Osteocyte (in vitro differentiated cells): ENCODE measurements at regions not wholly inside any gene's neighbourhood (a gene's known extent, or its start where the extent isn't known, plus 50 kb on each side); places are given as distances from the start of the nearest gene placed in this dataset.
"Not testable (repeated sequence)": the region's sequence is repeated elsewhere in the genome, so short reads cannot be mapped to it uniquely, and the experiment has no call there.

Source experiments
- DNase-seq: peaks from one replicate; pipeline ENCODE4 v3.0.0; 2021; ENCODE audit warnings: mixed read lengths; ENCODE audit not compliant: unreplicated experiment; ENCODE audit errors: extremely low spot score
- H3K27ac Mint-ChIP-seq: one replicate; pipeline ENCODE4 v1.8.0; 2021; ENCODE audit warnings: mild to moderate bottlenecking, mixed read lengths; ENCODE audit not compliant: unreplicated experiment
- H3K27me3 Mint-ChIP-seq: one replicate; pipeline ENCODE4 v1.8.0; 2021; ENCODE audit warnings: mixed read lengths; ENCODE audit not compliant: unreplicated experiment
- H3K36me3 Mint-ChIP-seq: one replicate; pipeline ENCODE4 v1.8.0; 2021; ENCODE audit warnings: mixed read lengths; ENCODE audit not compliant: unreplicated experiment
- H3K4me1 Mint-ChIP-seq: one replicate; pipeline ENCODE4 v1.8.0; 2021; ENCODE audit warnings: mixed read lengths; ENCODE audit not compliant: unreplicated experiment
- H3K4me3 Mint-ChIP-seq: one replicate; pipeline ENCODE4 v1.8.0; 2021; ENCODE audit warnings: mild to moderate bottlenecking, moderate library complexity, mixed read lengths; ENCODE audit not compliant: unreplicated experiment
- H3K9me3 Mint-ChIP-seq: one replicate; pipeline ENCODE4 v1.8.0; 2021; ENCODE audit warnings: mixed read lengths; ENCODE audit not compliant: unreplicated experiment
- CTCF ChIP-seq: fragments of 200-600 bp; sonication (generic); IDR thresholded peaks from 2 replicates; pipeline ENCODE4 v1.5.0; 2021; ENCODE audit warnings: antibody characterized with exemption, mild to moderate bottlenecking, moderate library complexity

- H3K36me3 Mint-ChIP-seq: no peaks in the 10 kb centered on the region
- no peaks in the 10 kb centered on the region for H3K4me1 Mint-ChIP-seq
- H3K9me3 Mint-ChIP-seq: peaks cover 10% of the 10 kb centered on the region
- no peaks in the 10 kb centered on the region for H3K27me3 Mint-ChIP-seq
- no peak for DNase-seq
- no peak overlapping the region for H3K4me3 Mint-ChIP-seq
- TF ChIP-seq CTCF: no peak
- H3K27ac Mint-ChIP-seq: no peak overlapping the region
Measured at GRCh38 chr16:13351181-13351580, 449.8 kb downstream of the SHISA9 start.

GRCh38 chr16:13351601-13352217 lies 450.3 kb downstream of the SHISA9 start:
- H3K4me1 Mint-ChIP-seq: no peaks in the 10 kb centered on the region
- DNase-seq: no peak
- no peak for TF ChIP-seq CTCF
- peaks cover 11% of the 10 kb centered on the region for H3K9me3 Mint-ChIP-seq
- no peak overlapping the region for H3K27ac Mint-ChIP-seq
- no peaks in the 10 kb centered on the region for H3K36me3 Mint-ChIP-seq
- no peaks in the 10 kb centered on the region for H3K27me3 Mint-ChIP-seq
- no peak overlapping the region for H3K4me3 Mint-ChIP-seq

DNA sequence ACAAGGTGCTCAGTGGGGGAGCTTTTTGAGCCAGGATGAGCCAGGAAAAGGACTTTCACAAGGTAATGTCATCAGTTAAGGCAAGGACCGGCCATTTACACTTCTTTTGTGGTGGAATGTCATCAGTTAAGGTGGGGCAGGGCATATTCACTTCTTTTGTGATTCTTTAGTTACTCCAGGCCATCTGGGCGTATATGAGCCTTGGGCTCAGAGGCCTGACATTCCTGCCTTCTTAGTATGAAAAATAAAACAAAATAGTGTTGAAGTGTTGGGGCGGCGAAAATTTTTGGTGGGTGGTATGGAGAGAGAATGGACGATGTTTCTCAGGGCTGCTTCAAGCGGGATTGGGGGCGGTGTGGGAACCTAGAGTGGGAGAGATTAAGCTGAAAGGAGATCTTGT lies 451.4 kb downstream of the SHISA9 start:
- not testable (repeated sequence) for H3K36me3 Mint-ChIP-seq, H3K27ac Mint-ChIP-seq, H3K4me1 Mint-ChIP-seq, H3K4me3 Mint-ChIP-seq, DNase-seq, H3K27me3 Mint-ChIP-seq
- peaks cover 12% of the 10 kb centered on the region for H3K9me3 Mint-ChIP-seq

GRCh38 chr16:13357842-13358241 lies 456.4 kb downstream of the SHISA9 start:
- peaks cover 25% of the 10 kb centered on the region for H3K9me3 Mint-ChIP-seq
- not testable (repeated sequence) for H3K36me3 Mint-ChIP-seq, H3K4me1 Mint-ChIP-seq, H3K27me3 Mint-ChIP-seq, H3K4me3 Mint-ChIP-seq, DNase-seq, H3K27ac Mint-ChIP-seq

DNA sequence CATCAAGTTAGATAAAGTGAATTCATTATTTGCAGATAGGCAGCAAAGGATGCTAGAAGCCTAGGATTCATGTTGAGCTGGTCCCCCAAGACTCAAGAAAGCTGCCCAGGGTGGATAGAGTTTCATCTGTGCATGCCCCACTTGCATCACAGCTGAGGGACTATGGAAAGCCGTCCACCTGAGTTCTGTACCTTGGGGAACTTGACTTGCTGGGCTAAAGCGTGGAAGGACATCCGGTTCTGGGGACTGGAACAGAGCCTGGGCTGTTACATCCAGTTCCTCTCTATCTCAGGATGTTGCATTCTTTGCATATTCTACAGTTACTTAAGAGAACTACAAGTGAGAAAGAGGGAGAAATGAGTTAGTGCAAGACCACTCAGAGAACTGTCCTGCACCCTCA lies 458.4 kb downstream of the SHISA9 start:
- Mint-ChIP-seq H3K4me1 (no peaks in the 10 kb centered on the region), H3K27me3 (no peaks in the 10 kb centered on the region), H3K4me3 (no peak overlapping the region), H3K36me3 (no peaks in the 10 kb centered on the region), H3K27ac (no peak overlapping the region), H3K9me3 (peaks cover 36% of the 10 kb centered on the region)
- no peak for TF ChIP-seq CTCF
- DNase-seq: no peak

- Mint-ChIP-seq H3K4me3 (no peak overlapping the region), H3K36me3 (no peaks in the 10 kb centered on the region), H3K27me3 (no peaks in the 10 kb centered on the region), H3K9me3 (peaks cover 39% of the 10 kb centered on the region), H3K4me1 (no peaks in the 10 kb centered on the region), H3K27ac (no peak overlapping the region)
- no peak for TF ChIP-seq CTCF
- DNase-seq: no peak
Measured at GRCh38 chr16:13372421-13372820, 471.0 kb downstream of the SHISA9 start.
